ENCODE measurements at regions not wholly inside any gene's neighbourhood (a gene's known extent, or its start where the extent isn't known, plus 50 kb on each side); places are given as distances from the start of the nearest gene placed in this dataset.

- peaks cover 0 to 13% (median 7%) of the 10 kb centered on the region in 4 donors for H3K9me3 ChIP-seq
- H3K27me3 ChIP-seq = no peaks in the 10 kb centered on the region
- DNase-seq = no peak
- TF ChIP-seq POLR2A (IDR thresholded peaks at IDR 0.05) (no peak), EP300 (IDR thresholded peaks at IDR 0.05) (no peak), POLR2AphosphoS5 (IDR thresholded peaks at IDR 0.05) (no peak)
- TF ChIP-seq, protein P1, sequence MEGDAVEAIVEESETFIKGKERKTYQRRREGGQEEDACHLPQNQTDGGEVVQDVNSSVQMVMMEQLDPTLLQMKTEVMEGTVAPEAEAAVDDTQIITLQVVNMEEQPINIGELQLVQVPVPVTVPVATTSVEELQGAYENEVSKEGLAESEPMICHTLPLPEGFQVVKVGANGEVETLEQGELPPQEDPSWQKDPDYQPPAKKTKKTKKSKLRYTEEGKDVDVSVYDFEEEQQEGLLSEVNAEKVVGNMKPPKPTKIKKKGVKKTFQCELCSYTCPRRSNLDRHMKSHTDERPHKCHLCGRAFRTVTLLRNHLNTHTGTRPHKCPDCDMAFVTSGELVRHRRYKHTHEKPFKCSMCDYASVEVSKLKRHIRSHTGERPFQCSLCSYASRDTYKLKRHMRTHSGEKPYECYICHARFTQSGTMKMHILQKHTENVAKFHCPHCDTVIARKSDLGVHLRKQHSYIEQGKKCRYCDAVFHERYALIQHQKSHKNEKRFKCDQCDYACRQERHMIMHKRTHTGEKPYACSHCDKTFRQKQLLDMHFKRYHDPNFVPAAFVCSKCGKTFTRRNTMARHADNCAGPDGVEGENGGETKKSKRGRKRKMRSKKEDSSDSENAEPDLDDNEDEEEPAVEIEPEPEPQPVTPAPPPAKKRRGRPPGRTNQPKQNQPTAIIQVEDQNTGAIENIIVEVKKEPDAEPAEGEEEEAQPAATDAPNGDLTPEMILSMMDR (IDR thresholded peaks at IDR 0.05) = no peak
- WGBS, 2 donors = 62 to 64% methylated on average over 2 of the region's 2 CpGs
- ATAC-seq (ENCODE audit: low FRiP score in 2 of 2) = no peak
- H3K4me3 ChIP-seq = no peak overlapping the region
- H3K27ac ChIP-seq = no peak overlapping the region
- no peaks in the 10 kb centered on the region for H3K4me1 ChIP-seq
- no peaks in the 10 kb centered on the region for H3K36me3 ChIP-seq
Observed at GRCh38 chr17:63290784-63291183, 155.3 kb downstream of the CYB561 start.

DNA sequence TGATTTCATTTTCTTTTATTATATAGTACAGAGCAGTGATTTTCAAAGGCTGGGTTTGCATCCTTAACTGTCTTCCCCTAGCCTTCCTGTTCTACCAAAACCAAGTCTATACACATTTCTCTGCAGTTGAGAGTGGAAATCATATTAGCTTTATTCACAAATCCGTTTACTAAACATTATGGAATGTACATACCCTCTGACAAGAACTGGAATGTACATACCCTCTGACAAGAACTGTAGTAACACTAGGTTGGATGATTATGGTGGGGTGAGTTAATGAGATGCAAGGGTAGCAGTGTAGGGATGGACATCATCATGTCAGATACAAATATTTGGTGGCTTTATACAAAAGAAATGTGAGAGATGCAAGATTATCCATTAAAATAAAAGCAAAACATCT, 154.8 kb downstream of the CYB561 start:
- TF ChIP-seq, protein P1 (IDR thresholded peaks at IDR 0.05) = no peak
- no peak for TF ChIP-seq POLR2AphosphoS5 (IDR thresholded peaks at IDR 0.05)
- TF ChIP-seq POLR2A (IDR thresholded peaks at IDR 0.05) = no peak
- TF ChIP-seq EP300 (IDR thresholded peaks at IDR 0.05) = no peak
- Histone ChIP-seq H3K27me3 (no peaks in the 10 kb centered on the region), H3K4me3 (no peak overlapping the region), H3K27ac (no peak overlapping the region), H3K4me1 (no peaks in the 10 kb centered on the region), H3K9me3 (peaks cover 0 to 13% (median 4%) of the 10 kb centered on the region in 4 donors), H3K36me3 (no peaks in the 10 kb centered on the region)
- WGBS, 2 donors = 79 to 94% methylated on average over 1 of the region's 1 CpG
- ATAC-seq (ENCODE audit: low FRiP score in 2 of 2) = no peak
- no peak for DNase-seq

DNA sequence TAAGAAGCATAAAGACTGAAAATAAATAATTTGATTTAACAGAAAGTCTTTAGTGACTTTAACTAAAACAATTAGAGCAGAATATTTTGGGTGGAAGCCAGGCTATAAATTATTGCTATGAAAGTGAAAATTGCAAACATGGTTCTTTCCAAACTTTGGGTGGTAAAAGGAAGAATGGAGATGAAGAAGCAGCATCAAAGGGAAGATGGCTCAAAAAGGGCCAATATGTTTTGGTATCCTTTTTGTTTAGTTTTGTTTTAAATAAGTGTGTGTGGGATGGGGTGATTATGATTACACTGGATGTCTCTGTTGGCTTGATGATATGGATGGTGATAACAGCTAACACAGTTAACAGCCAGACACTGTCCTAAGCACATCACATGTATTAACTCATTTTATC, 153.7 kb downstream of the CYB561 start:
- Histone ChIP-seq H3K9me3 (peaks cover 0 to 8% (median 0%) of the 10 kb centered on the region in 4 donors), H3K4me3 (no peak overlapping the region), H3K4me1 (no peaks in the 10 kb centered on the region), H3K27me3 (no peaks in the 10 kb centered on the region), H3K27ac (no peak overlapping the region), H3K36me3 (no peaks in the 10 kb centered on the region)
- no peak for TF ChIP-seq POLR2A (IDR thresholded peaks at IDR 0.05)
- no peak for TF ChIP-seq POLR2AphosphoS5 (IDR thresholded peaks at IDR 0.05)
- TF ChIP-seq EP300 (IDR thresholded peaks at IDR 0.05) = no peak
- TF ChIP-seq, protein P1 (IDR thresholded peaks at IDR 0.05) = no peak
- no peak for DNase-seq
- no peak for ATAC-seq (ENCODE audit: low FRiP score in 2 of 2)

GRCh38 chr17:63293323-63294075, 152.6 kb downstream of the CYB561 start:
- ATAC-seq (ENCODE audit: low FRiP score in 2 of 2) = peak in 1 of 2 donors; percentile 35
- Histone ChIP-seq H3K27me3 (no peaks in the 10 kb centered on the region), H3K27ac (no peak overlapping the region), H3K36me3 (no peaks in the 10 kb centered on the region), H3K4me3 (no peak overlapping the region), H3K4me1 (no peaks in the 10 kb centered on the region), H3K9me3 (peaks cover 0 to 8% (median 0%) of the 10 kb centered on the region in 4 donors)
- 71 to 76% methylated on average over 4 of the region's 4 CpGs for WGBS, 2 donors
- no peak for DNase-seq
- no peak for TF ChIP-seq POLR2AphosphoS5 (IDR thresholded peaks at IDR 0.05)
- no peak for TF ChIP-seq EP300 (IDR thresholded peaks at IDR 0.05)
- TF ChIP-seq, protein P1 (IDR thresholded peaks at IDR 0.05) = no peak
- no peak for TF ChIP-seq POLR2A (IDR thresholded peaks at IDR 0.05)

DNA sequence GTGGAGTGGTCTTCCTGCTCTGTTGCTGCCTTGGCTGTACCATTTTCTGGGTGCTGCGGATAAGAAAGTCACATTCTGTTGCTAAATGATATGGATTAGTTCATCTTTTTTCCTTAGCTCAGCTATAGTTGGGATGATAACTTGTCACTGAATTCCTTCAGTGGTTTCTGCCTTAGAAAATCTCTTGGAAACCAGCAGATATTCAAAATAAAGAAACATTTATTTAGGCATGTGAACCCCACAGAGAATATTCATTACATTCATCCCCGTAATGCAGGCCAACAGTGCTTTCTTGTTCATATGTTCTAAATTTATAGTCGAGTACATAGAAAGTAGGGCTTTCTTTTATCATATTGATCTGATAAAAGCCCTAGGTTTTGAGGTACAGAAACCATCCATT, 151.3 kb downstream of the CYB561 start:
- ATAC-seq (ENCODE audit: low FRiP score in 2 of 2) (no peak), DNase-seq (no peak)
- H3K27me3 ChIP-seq = no peaks in the 10 kb centered on the region
- H3K36me3 ChIP-seq = no peaks in the 10 kb centered on the region
- WGBS, 2 donors = 86 to 90% methylated on average over 3 of the region's 3 CpGs
- TF ChIP-seq EP300 (IDR thresholded peaks at IDR 0.05) = no peak
- TF ChIP-seq POLR2A (IDR thresholded peaks at IDR 0.05) = no peak
- no peak for TF ChIP-seq POLR2AphosphoS5 (IDR thresholded peaks at IDR 0.05)
- TF ChIP-seq, protein P1 (IDR thresholded peaks at IDR 0.05) = no peak
- H3K4me1 ChIP-seq = no peaks in the 10 kb centered on the region
- H3K4me3 ChIP-seq = no peak overlapping the region
- H3K9me3 ChIP-seq = peaks cover 0 to 8% (median 0%) of the 10 kb centered on the region in 4 donors
- H3K27ac ChIP-seq = no peak overlapping the region
